ENCODE measurements at regions not wholly inside any gene's neighbourhood (a gene's known extent, or its start where the extent isn't known, plus 50 kb on each side); places are given as distances from the start of the nearest gene placed in this dataset.

DNA sequence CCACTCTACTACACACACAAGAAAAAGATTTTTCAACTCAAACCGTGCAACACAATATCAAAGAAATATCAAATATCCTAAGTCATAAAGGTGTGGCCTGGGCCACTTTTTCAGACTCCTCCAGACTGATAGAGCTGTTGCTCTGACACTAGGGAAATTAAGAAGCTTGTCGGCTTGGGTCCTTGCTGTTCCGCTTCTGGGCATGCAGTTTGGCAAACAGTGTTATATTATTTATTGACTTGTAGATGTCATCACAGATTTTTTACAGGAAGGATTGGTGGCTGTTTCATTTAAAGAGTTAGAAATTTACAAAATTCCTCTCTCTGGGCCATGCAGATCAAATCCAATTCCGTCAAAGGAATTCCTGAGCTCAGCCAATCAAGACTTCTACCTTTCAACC is 64.5 kb upstream of the EPCAM start:
- TF ChIP-seq, protein P1, sequence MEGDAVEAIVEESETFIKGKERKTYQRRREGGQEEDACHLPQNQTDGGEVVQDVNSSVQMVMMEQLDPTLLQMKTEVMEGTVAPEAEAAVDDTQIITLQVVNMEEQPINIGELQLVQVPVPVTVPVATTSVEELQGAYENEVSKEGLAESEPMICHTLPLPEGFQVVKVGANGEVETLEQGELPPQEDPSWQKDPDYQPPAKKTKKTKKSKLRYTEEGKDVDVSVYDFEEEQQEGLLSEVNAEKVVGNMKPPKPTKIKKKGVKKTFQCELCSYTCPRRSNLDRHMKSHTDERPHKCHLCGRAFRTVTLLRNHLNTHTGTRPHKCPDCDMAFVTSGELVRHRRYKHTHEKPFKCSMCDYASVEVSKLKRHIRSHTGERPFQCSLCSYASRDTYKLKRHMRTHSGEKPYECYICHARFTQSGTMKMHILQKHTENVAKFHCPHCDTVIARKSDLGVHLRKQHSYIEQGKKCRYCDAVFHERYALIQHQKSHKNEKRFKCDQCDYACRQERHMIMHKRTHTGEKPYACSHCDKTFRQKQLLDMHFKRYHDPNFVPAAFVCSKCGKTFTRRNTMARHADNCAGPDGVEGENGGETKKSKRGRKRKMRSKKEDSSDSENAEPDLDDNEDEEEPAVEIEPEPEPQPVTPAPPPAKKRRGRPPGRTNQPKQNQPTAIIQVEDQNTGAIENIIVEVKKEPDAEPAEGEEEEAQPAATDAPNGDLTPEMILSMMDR (IDR thresholded peaks at IDR 0.05) = no peak
- no peak for TF ChIP-seq POLR2A (IDR thresholded peaks at IDR 0.05)
